GM21529 (cell line): ENCODE measurements at regions not wholly inside any gene's neighbourhood (a gene's known extent, or its start where the extent isn't known, plus 50 kb on each side); places are given as distances from the start of the nearest gene placed in this dataset.

Experiments
- ATAC-seq: cut with Tn5 transposase; IDR thresholded peaks from one replicate; pipeline ENCODE4 v1.9.1; 2021; ENCODE audit not compliant: unreplicated experiment

DNA sequence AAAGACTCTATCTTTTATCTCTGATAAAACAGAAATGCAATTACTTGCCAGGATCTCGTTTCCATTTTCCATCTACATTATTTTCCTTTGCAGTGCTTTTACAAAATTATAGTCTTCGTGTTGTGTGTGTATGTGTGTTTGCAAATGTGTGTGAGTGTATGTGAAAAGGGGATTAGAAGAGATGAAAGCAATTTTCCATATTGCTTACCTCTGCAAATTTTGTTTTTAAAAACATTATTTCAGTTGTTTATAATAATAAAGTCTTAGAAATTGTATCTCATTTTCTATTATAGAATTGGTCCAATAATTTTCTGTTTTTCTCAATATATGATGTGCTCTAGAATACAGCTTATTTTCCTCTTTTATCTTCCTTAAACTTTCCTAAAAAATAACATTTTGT lies 421.3 kb upstream of the ANKRD30A start:
- ATAC-seq, result no peak

GRCh38 chr10:36703179-36703578 lies 422.2 kb upstream of the ANKRD30A start:
- no peak for ATAC-seq

- ATAC-seq, result no peak
Observed at GRCh38 chr10:36700123-36700522, 425.3 kb upstream of the ANKRD30A start.

- no peak for ATAC-seq
Observed at GRCh38 chr10:36692759-36693158, 432.6 kb upstream of the ANKRD30A start.

GRCh38 chr10:36688717-36689116 lies 436.7 kb upstream of the ANKRD30A start:
- no peak for ATAC-seq

- no peak for ATAC-seq
Observed at GRCh38 chr10:36683421-36683820, 442.0 kb upstream of the ANKRD30A start.

DNA sequence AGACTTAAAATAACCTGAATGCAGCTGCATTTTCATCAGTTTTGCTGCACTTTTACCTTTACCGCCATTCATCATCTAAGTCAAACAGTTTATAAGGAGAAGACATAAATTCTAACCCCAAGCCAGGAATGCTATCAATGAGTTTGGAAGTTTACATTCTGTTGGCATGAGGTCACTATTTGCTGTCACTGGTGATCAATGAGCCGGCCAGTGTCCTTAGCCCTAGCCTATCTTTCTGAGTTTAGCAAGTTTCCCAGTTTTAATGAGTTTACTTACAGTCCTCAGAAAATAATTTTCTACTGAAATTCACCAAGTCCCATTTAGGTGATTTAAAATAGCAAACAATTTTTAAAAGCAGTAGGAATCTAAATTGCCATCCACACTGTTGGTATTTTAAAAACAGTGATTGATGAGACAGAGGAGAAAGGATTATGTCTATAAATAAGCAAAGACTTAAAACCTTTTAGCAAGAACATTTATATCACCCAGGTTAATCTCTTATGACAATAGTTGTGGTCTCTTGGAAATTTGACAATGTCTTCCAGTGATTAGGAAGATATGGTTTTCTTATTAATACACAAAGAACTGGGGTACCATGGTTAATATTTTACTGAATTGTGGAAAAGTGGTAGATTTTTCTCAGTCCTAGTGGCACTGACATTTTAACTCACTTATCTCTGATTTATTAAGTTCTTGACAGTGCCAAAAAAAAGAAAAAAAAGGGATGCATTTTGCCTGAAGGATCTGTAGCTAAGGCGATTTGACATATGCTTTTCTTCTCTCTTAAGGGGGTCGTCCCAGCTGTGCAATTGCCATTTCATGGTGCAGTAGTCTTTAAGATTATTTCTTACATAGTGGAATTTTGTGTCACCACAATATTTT lies 443.4 kb upstream of the ANKRD30A start:
- ATAC-seq, result no peak

DNA sequence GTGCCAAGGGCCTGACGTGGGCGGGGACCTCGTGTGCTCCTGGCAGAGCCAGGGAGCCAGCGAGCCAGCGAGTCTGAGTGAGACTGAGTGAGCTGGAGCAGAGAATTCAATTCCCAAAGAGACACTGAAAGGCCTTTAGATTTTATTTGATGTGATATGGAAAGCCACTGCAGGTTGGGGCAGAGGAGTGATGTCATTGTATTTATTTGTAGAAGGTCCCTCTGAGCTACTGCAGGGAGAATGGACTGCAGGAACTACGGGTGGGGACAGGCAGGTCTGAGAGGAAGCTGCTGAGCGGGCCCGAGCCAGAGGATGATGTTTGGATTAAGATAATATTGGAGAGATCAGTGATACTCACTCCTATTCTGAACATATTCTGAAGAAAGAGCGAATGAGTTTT lies 445.8 kb upstream of the ANKRD30A start:
- no peak for ATAC-seq

- no peak for ATAC-seq
Observed at GRCh38 chr10:36677431-36677768, 448.0 kb upstream of the ANKRD30A start.

- no peak for ATAC-seq
Observed at GRCh38 chr10:36676756-36677430, 448.5 kb upstream of the ANKRD30A start.

GRCh38 chr10:36676321-36676720 lies 449.1 kb upstream of the ANKRD30A start:
- ATAC-seq, result no peak

DNA sequence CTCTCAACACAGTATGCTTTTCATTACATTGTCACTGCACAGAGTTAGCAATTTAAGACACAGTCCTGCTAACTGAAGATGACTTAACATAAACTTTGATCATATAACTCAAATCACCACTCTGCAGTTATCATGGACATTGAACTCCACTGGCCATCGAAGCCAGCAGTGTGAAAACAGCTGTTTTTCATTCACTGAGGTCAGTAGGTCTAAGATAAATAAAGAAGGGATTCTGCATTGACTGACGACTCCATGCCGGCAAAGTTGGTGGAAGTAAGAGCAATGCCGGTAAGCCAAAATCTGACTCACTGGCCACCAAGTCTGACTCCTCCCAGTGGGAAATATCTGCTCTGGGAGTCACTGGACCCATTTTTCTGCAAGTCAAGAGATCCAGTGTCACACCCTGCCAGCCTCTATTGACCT lies 449.9 kb upstream of the ANKRD30A start:
- no peak for ATAC-seq

- no peak for ATAC-seq
Observed at GRCh38 chr10:36671607-36672006, 453.8 kb upstream of the ANKRD30A start.

- no peak for ATAC-seq
Observed at GRCh38 chr10:36670621-36671402, 454.6 kb upstream of the ANKRD30A start.

GRCh38 chr10:36669615-36670352 lies 455.6 kb upstream of the ANKRD30A start:
- no peak for ATAC-seq

GRCh38 chr10:36666451-36666850 lies 458.9 kb upstream of the ANKRD30A start:
- no peak for ATAC-seq

DNA sequence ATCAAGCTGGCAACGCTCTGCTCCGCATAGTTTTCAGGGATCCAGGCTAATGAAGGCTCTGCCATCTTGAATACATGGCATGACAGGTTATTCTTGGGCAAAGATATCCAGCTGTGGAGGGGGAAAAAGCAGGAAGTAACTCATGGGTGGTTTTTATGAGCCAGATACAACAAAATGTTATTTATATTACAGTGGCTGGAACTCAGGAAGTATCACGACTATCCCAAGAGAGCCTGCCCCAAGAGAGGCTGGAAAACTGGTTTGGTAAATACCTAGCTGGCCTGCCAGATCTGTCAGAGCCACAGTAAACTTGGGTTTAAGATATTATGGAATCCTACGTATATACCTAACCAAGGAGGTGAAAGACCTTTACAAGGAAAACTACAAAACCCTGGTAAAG lies 462.8 kb upstream of the ANKRD30A start:
- ATAC-seq, result no peak

- ATAC-seq, result no peak
Observed at GRCh38 chr10:36650274-36650673, 475.1 kb upstream of the ANKRD30A start.

DNA sequence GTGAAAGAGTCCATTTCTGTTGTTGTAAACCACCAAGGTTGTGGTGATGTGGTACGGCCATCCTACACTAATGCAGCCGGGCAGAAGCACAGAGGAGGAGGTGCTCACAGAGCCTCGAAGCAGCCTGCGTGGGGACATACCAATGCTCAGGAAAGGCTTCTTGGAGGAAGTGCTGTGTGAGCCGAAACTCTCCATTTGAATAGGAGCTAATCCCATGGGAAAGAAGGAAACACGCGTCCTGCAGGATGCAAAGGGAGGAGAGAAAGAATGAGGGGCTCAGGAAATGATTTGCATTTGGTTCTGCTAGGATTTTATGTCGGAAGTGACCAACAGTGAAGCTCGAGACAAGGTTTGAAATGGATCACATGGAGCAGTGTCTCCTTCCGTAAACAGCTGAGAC lies 477.9 kb upstream of the ANKRD30A start:
- ATAC-seq, result no peak

DNA sequence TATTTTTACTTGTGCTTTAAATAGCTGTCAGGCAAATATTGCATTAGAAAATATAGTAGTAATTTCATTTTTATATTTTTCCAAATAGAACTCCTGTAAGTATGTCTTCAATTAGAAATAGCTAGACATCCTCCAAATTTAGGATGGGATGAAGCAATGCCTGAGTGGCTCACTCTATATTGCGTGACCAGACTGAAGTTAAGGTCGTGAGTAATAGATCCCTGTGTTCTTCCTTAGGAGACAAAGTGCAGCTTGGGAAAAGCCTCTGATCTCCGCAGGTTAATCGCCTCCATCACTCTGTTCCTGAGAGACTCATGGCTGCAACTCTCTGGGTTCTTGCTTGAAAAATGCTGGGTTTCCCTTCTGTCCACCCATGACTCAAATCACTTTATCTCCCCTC lies 484.8 kb upstream of the ANKRD30A start:
- no peak for ATAC-seq
